ENCODE measurements at regions not wholly inside any gene's neighbourhood (a gene's known extent, or its start where the extent isn't known, plus 50 kb on each side); places are given as distances from the start of the nearest gene placed in this dataset.

- no peak for DNase-seq (ENCODE audit: low spot score)
Observed at GRCh38 chr13:105219651-105220050, 1315.8 kb downstream of the EFNB2 start.

GRCh38 chr13:105213512-105213911, 1322.0 kb downstream of the EFNB2 start:
- no peak for DNase-seq (ENCODE audit: low spot score)

- DNase-seq (ENCODE audit: low spot score), result no peak
Observed at GRCh38 chr13:105207572-105208293, 1327.7 kb downstream of the EFNB2 start.

- peak; percentile 50 for DNase-seq (ENCODE audit: low spot score)
Observed at GRCh38 chr13:105202354-105202753, 1333.1 kb downstream of the EFNB2 start.

- no peak for DNase-seq (ENCODE audit: low spot score)
Observed at GRCh38 chr13:105201351-105201750, 1334.1 kb downstream of the EFNB2 start.

GRCh38 chr13:105200181-105200580, 1335.3 kb downstream of the EFNB2 start:
- no peak for DNase-seq (ENCODE audit: low spot score)

GRCh38 chr13:105196052-105196451, 1339.4 kb downstream of the EFNB2 start:
- DNase-seq (ENCODE audit: low spot score), result peak; percentile 69

- no peak for DNase-seq (ENCODE audit: low spot score)
Observed at GRCh38 chr13:105193026-105193425, 1342.4 kb downstream of the EFNB2 start.

GRCh38 chr13:105184201-105184600, 1351.3 kb downstream of the EFNB2 start:
- DNase-seq (ENCODE audit: low spot score), result no peak

- DNase-seq (ENCODE audit: low spot score), result peak; percentile 1
Observed at GRCh38 chr13:105177265-105177900, 1358.1 kb downstream of the EFNB2 start.

GRCh38 chr13:105170438-105170837, 1365.0 kb downstream of the EFNB2 start:
- DNase-seq (ENCODE audit: low spot score), result peak; percentile 24

- no peak for DNase-seq (ENCODE audit: low spot score)
Observed at GRCh38 chr13:105168295-105168694, 1367.2 kb downstream of the EFNB2 start.

GRCh38 chr13:105167385-105167784, 1368.1 kb downstream of the EFNB2 start:
- no peak for DNase-seq (ENCODE audit: low spot score)

GRCh38 chr13:105165449-105166125, 1369.9 kb downstream of the EFNB2 start:
- peak; percentile 4 for DNase-seq (ENCODE audit: low spot score)

- DNase-seq (ENCODE audit: low spot score), result no peak
Observed at GRCh38 chr13:105159841-105160240, 1375.6 kb downstream of the EFNB2 start.

GRCh38 chr13:105153611-105154010, 1381.9 kb downstream of the EFNB2 start:
- no peak for DNase-seq (ENCODE audit: low spot score)

GRCh38 chr13:105151639-105152038, 1383.8 kb downstream of the EFNB2 start:
- DNase-seq (ENCODE audit: low spot score), result no peak

GRCh38 chr13:105147461-105147860, 1388.0 kb downstream of the EFNB2 start:
- no peak for DNase-seq (ENCODE audit: low spot score)

GRCh38 chr13:105144936-105145335, 1390.5 kb downstream of the EFNB2 start:
- DNase-seq (ENCODE audit: low spot score), result no peak

GRCh38 chr13:105144020-105144419, 1391.4 kb downstream of the EFNB2 start:
- DNase-seq (ENCODE audit: low spot score), result no peak

GRCh38 chr13:105142556-105142955, 1392.9 kb downstream of the EFNB2 start:
- no peak for DNase-seq (ENCODE audit: low spot score)

GRCh38 chr13:105139380-105140285, 1395.8 kb downstream of the EFNB2 start:
- DNase-seq (ENCODE audit: low spot score), result no peak

Data from kidney tubule cell (primary cell).